ENCODE measurements at regions not wholly inside any gene's neighbourhood (a gene's known extent, or its start where the extent isn't known, plus 50 kb on each side); places are given as distances from the start of the nearest gene placed in this dataset.

- TF ChIP-seq YY1 (IDR thresholded peaks at IDR 0.05; ENCODE audit: insufficient read depth, insufficient read length) (no peak), SUZ12 (IDR thresholded peaks at IDR 0.05; ENCODE audit: extremely low read depth, insufficient read depth, insufficient read length) (no peak), ZNF274 (IDR thresholded peaks at IDR 0.05; ENCODE audit: low read depth, low read length) (no peak)
Measured at GRCh38 chr14:40229676-40230075, 797.4 kb upstream of the FBXO33 start.
